Liver (tissue), 7 donors: ENCODE measurements at regions not wholly inside any gene's neighbourhood (a gene's known extent, or its start where the extent isn't known, plus 50 kb on each side); places are given as distances from the start of the nearest gene placed in this dataset.

Experiments used
- DNase-seq: peaks from one replicate; pipeline ENCODE4 v3.0.0-alpha.2; 2017; ENCODE audit warnings: low spot score
- H3K27ac ChIP-seq, 2 donors: one replicate each; pipeline ENCODE4 v1.7.0; 2013; ENCODE audit warnings: inconsistent platforms in 2 of 2, low read length in 2 of 2, control low read depth in 1 of 2, low read depth in 1 of 2, mild to moderate bottlenecking in 1 of 2
- H3K27me3 ChIP-seq, 4 donors: one replicate each; pipeline versions ENCODE4 v1.6.1 to v1.7.0; 2013; ENCODE audit warnings: low read length in 3 of 4, inconsistent platforms in 1 of 4, mild to moderate bottlenecking in 1 of 4, moderate library complexity in 1 of 4; ENCODE audit not compliant: control insufficient read depth in 4 of 4, insufficient read depth in 4 of 4
- H3K36me3 ChIP-seq, 4 donors: one replicate each; pipeline versions ENCODE4 v1.6.1 to v1.7.0; 2013; ENCODE audit warnings: low read length in 3 of 4, mild to moderate bottlenecking in 3 of 4, low read depth in 1 of 4, moderate library complexity in 1 of 4; ENCODE audit not compliant: control insufficient read depth in 4 of 4, insufficient read depth in 3 of 4
- H3K4me1 ChIP-seq, 4 donors: one replicate each; pipeline versions ENCODE4 v1.6.1 to v1.7.0; 2013; ENCODE audit warnings: low read length in 3 of 4, mild to moderate bottlenecking in 3 of 4, moderate library complexity in 1 of 4; ENCODE audit not compliant: control insufficient read depth in 4 of 4, insufficient read depth in 4 of 4
- H3K4me3 ChIP-seq, 3 donors: one replicate each; pipeline versions ENCODE4 v1.6.1 to v1.7.0; 2013; ENCODE audit warnings: low read length in 3 of 3, control low read depth in 1 of 3, low read depth in 1 of 3, mild to moderate bottlenecking in 1 of 3
- H3K9ac ChIP-seq, 2 donors: one replicate each; pipeline ENCODE4 v1.7.0; 2013; ENCODE audit warnings: low read length in 2 of 2, mild to moderate bottlenecking in 2 of 2, moderate library complexity in 2 of 2, control low read depth in 1 of 2, low read depth in 1 of 2
- H3K9me3 ChIP-seq, 4 donors: one replicate each; pipeline versions ENCODE4 v1.6.1 to v1.7.0; 2013; ENCODE audit warnings: low read length in 3 of 4; ENCODE audit not compliant: control insufficient read depth in 4 of 4
- EGR1 ChIP-seq, 2 donors: IDR thresholded peaks; 2 replicates each; pipeline ENCODE4 v1.6.1; 2016 to 2018; ENCODE audit warnings: antibody characterized with exemption in 2 of 2, low read depth in 2 of 2
- FOXA1 ChIP-seq: IDR thresholded peaks from 2 replicates; pipeline ENCODE4 v1.6.1; 2016; ENCODE audit warnings: antibody characterized with exemption
- FOXA2 ChIP-seq: IDR thresholded peaks from 2 replicates; pipeline ENCODE4 v1.6.1; 2016; ENCODE audit warnings: antibody characterized with exemption
- HNF4A ChIP-seq, 2 donors: conservative IDR thresholded peaks; 2 replicates each; pipeline ENCODE4 v1.6.1; 2016; ENCODE audit warnings: antibody characterized with exemption in 2 of 2, mild to moderate bottlenecking in 2 of 2
- HNF4G ChIP-seq: IDR thresholded peaks from 2 replicates; pipeline ENCODE4 v1.6.1; 2016; ENCODE audit warnings: antibody characterized with exemption
- JUND ChIP-seq, 2 donors: IDR thresholded peaks; 2 replicates each; pipeline ENCODE4 v1.6.1; 2016; ENCODE audit warnings: antibody characterized with exemption in 2 of 2
- MAX ChIP-seq: IDR thresholded peaks from 2 replicates; pipeline ENCODE4 v1.6.1; 2016; ENCODE audit warnings: antibody characterized with exemption
- NR2F2 ChIP-seq: IDR thresholded peaks from 2 replicates; pipeline ENCODE4 v1.6.1; 2016; ENCODE audit warnings: antibody characterized with exemption
- RXRA ChIP-seq, 2 donors: IDR thresholded peaks; 2 replicates each; pipeline ENCODE4 v1.6.1; 2017 to 2018; ENCODE audit warnings: antibody characterized with exemption in 2 of 2, mild to moderate bottlenecking in 1 of 2
- YY1 ChIP-seq: IDR thresholded peaks from 2 replicates; pipeline ENCODE4 v1.6.1; 2016; ENCODE audit warnings: antibody characterized with exemption, mild to moderate bottlenecking
- WGBS: extraction: QIAGEN DNeasy Blood & Tissue Kit; methylation state at CpG from one replicate; pipeline ENCODE4 v1.1.7; 2013; 5-methylcytosine and 5-hydroxymethylcytosine counted together
- TF ChIP-seq, protein P1 (sequence below): IDR thresholded peaks from 2 replicates; pipeline ENCODE4 v1.6.1; 2016; ENCODE audit warnings: antibody characterized with exemption
- TF ChIP-seq, protein P2 (sequence below): IDR thresholded peaks from 2 replicates; pipeline ENCODE4 v1.6.1; 2016; ENCODE audit warnings: antibody characterized with exemption, mild to moderate bottlenecking
- donor health status: healthy.
- donor health status: healthy.
- donor health status: healthy.
- donor health status: healthy.

GRCh38 chr6:139637766-139638165 is 263.3 kb upstream of the CITED2 start:
- Histone ChIP-seq H3K4me3 (no peak overlapping the region), H3K36me3 (no peaks in the 10 kb centered on the region), H3K27ac (no peak overlapping the region), H3K9me3 (no peaks in the 10 kb centered on the region), H3K9ac (no peak overlapping the region), H3K4me1 (no peaks in the 10 kb centered on the region), H3K27me3 (no peaks in the 10 kb centered on the region)
- TF ChIP-seq, protein P1, sequence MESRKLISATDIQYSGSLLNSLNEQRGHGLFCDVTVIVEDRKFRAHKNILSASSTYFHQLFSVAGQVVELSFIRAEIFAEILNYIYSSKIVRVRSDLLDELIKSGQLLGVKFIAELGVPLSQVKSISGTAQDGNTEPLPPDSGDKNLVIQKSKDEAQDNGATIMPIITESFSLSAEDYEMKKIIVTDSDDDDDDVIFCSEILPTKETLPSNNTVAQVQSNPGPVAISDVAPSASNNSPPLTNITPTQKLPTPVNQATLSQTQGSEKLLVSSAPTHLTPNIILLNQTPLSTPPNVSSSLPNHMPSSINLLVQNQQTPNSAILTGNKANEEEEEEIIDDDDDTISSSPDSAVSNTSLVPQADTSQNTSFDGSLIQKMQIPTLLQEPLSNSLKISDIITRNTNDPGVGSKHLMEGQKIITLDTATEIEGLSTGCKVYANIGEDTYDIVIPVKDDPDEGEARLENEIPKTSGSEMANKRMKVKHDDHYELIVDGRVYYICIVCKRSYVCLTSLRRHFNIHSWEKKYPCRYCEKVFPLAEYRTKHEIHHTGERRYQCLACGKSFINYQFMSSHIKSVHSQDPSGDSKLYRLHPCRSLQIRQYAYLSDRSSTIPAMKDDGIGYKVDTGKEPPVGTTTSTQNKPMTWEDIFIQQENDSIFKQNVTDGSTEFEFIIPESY = no peak
- no peak for TF ChIP-seq NR2F2
- no peak for TF ChIP-seq FOXA1
- no peak for TF ChIP-seq EGR1 (IDR thresholded peaks at IDR 0.05; ENCODE audit: low read depth in 2 of 2)
- no peak for TF ChIP-seq HNF4A (conservative IDR thresholded peaks at IDR 0.05)
- TF ChIP-seq, protein P2, sequence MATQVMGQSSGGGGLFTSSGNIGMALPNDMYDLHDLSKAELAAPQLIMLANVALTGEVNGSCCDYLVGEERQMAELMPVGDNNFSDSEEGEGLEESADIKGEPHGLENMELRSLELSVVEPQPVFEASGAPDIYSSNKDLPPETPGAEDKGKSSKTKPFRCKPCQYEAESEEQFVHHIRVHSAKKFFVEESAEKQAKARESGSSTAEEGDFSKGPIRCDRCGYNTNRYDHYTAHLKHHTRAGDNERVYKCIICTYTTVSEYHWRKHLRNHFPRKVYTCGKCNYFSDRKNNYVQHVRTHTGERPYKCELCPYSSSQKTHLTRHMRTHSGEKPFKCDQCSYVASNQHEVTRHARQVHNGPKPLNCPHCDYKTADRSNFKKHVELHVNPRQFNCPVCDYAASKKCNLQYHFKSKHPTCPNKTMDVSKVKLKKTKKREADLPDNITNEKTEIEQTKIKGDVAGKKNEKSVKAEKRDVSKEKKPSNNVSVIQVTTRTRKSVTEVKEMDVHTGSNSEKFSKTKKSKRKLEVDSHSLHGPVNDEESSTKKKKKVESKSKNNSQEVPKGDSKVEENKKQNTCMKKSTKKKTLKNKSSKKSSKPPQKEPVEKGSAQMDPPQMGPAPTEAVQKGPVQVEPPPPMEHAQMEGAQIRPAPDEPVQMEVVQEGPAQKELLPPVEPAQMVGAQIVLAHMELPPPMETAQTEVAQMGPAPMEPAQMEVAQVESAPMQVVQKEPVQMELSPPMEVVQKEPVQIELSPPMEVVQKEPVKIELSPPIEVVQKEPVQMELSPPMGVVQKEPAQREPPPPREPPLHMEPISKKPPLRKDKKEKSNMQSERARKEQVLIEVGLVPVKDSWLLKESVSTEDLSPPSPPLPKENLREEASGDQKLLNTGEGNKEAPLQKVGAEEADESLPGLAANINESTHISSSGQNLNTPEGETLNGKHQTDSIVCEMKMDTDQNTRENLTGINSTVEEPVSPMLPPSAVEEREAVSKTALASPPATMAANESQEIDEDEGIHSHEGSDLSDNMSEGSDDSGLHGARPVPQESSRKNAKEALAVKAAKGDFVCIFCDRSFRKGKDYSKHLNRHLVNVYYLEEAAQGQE = no peak
- TF ChIP-seq RXRA (IDR thresholded peaks at IDR 0.05) = no peak
- no peak for TF ChIP-seq FOXA2
- no peak for DNase-seq

GRCh38 chr6:139636391-139636790 is 261.9 kb upstream of the CITED2 start:
- Histone ChIP-seq H3K36me3 (no peaks in the 10 kb centered on the region), H3K9ac (no peak overlapping the region), H3K9me3 (no peaks in the 10 kb centered on the region), H3K27ac (no peak overlapping the region), H3K4me3 (no peak overlapping the region), H3K4me1 (no peaks in the 10 kb centered on the region), H3K27me3 (no peaks in the 10 kb centered on the region)
- TF ChIP-seq JUND (IDR thresholded peaks at IDR 0.05) = no peak
- no peak for TF ChIP-seq MAX
- TF ChIP-seq HNF4G = no peak
- DNase-seq = no peak
- WGBS = 91% methylated on average over 1 of the region's 1 CpG

DNA sequence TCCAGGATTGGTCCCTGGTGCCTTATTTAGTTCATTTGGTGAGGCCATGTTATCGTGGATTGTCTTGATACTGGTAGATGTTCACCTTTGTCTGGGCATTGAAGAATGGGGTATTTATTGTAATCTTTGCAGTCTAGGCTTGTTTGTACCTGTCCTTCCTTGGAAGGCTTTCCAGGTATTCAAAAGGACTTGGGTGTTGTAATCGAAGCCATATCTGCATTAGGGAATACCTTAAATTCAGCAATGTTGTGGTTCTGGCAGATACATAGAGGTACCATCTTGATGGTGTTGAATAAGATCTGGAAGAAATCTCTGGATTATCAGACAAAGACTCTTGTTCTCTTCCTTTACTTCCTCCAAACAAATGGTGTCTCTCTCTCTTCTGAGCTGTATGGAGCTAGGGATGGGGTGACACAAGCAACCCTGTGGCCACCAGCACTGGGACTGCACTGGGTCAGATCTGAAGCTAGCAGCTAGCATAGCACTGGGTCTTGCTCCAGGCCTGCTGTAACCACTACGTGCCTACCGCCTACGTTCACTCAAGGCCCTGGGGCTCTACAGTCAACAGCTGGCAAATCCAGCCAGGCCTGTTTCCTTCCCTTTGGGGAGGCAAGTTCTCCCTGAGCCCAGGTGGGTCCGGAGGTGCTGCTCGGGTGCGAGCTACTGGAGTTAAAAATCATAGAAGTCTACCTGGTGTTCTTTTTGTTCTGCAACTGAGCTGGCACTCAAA is 261.1 kb upstream of the CITED2 start:
- 98% methylated on average over 8 of the region's 8 CpGs for WGBS
- no peak for TF ChIP-seq YY1
- TF ChIP-seq, protein P2 = no peak
- no peak for TF ChIP-seq HNF4G
- H3K4me3 ChIP-seq = no peak overlapping the region

More for the DNA sequence above, 261.1 kb upstream of the CITED2 start:
- H3K27ac ChIP-seq = no peak overlapping the region
- H3K27me3 ChIP-seq = no peaks in the 10 kb centered on the region
- H3K9ac ChIP-seq = no peak overlapping the region
- no peak for DNase-seq
- H3K9me3 ChIP-seq = no peaks in the 10 kb centered on the region
- H3K36me3 ChIP-seq = no peaks in the 10 kb centered on the region
- H3K4me1 ChIP-seq = no peaks in the 10 kb centered on the region
